HepG2 (cell line): ENCODE measurements at regions not wholly inside any gene's neighbourhood (a gene's known extent, or its start where the extent isn't known, plus 50 kb on each side); places are given as distances from the start of the nearest gene placed in this dataset.
"Not testable (repeated sequence)": the region's sequence is repeated elsewhere in the genome, so short reads cannot be mapped to it uniquely, and the experiment has no call there.

Experiments
- CTCF ChIP-seq: sonication (generic); formaldehyde crosslinking; IDR thresholded peaks from 2 replicates; pipeline ENCODE4 v1.5.0; 2020; ENCODE audit warnings: mild to moderate bottlenecking, missing genetic modification reagents, moderate library complexity
- HIVEP1 ChIP-seq: sonication (generic); formaldehyde crosslinking; IDR thresholded peaks from 2 replicates; pipeline ENCODE4 v1.4.0; 2020; ENCODE audit warnings: mild to moderate bottlenecking, missing genetic modification reagents
- MEF2D ChIP-seq: sonication (generic); formaldehyde crosslinking; IDR thresholded peaks from 2 replicates; pipeline ENCODE4 v1.5.1; 2020; ENCODE audit warnings: mild to moderate bottlenecking, missing genetic modification reagents
- MYC ChIP-seq: sonication (generic); formaldehyde crosslinking; IDR thresholded peaks from 2 replicates; pipeline ENCODE4 v1.9.0; 2021; ENCODE audit warnings: missing genetic modification reagents, borderline replicate concordance
- NAIF1 ChIP-seq: sonication (generic); formaldehyde crosslinking; IDR thresholded peaks from 2 replicates; pipeline ENCODE4 v1.5.0; 2020; ENCODE audit warnings: mild to moderate bottlenecking, missing genetic modification reagents, borderline replicate concordance
- NFAT5 ChIP-seq: sonication (generic); formaldehyde crosslinking; IDR thresholded peaks from 2 replicates; pipeline ENCODE4 v1.4.0; 2020; ENCODE audit warnings: missing genetic modification reagents
- PHF20 ChIP-seq: sonication (generic); formaldehyde crosslinking; IDR thresholded peaks from 2 replicates; pipeline ENCODE4 v1.5.0; 2020; ENCODE audit warnings: mild to moderate bottlenecking, missing genetic modification reagents
- SOX13 ChIP-seq, 3 experiments: fragments of 450-650 bp in 1 of 3; sonication (generic) in 1 of 3; formaldehyde crosslinking in 1 of 3; IDR thresholded peaks in 2 of 3; conservative IDR thresholded peaks in 1 of 3; 2 replicates each; pipeline versions ENCODE4 v1.5.0 to v1.6.1; 2016 to 2020; ENCODE audit warnings: antibody characterized with exemption in 1 of 3, mild to moderate bottlenecking in 1 of 3, missing compliant biosample characterization in 1 of 3, missing genetic modification reagents in 1 of 3, moderate library complexity in 1 of 3
- ZNF275 ChIP-seq: sonication (generic); formaldehyde crosslinking; IDR thresholded peaks from 2 replicates; pipeline ENCODE4 v1.8.0; 2022; ENCODE audit warnings: missing genetic modification reagents, mild to moderate bottlenecking, inconsistent platforms, borderline replicate concordance
- ZNF281 ChIP-seq: sonication (generic); formaldehyde crosslinking; IDR thresholded peaks from 2 replicates; pipeline ENCODE4 v1.4.0; 2020; ENCODE audit warnings: missing genetic modification reagents, borderline replicate concordance
- ZNF441 ChIP-seq: sonication (generic); formaldehyde crosslinking; IDR thresholded peaks from 2 replicates; pipeline ENCODE4 v1.7.0; 2021; ENCODE audit warnings: missing genetic modification reagents, borderline replicate concordance
- ZNF704 ChIP-seq: sonication (generic); formaldehyde crosslinking; IDR thresholded peaks from 2 replicates; pipeline ENCODE4 v1.8.1; 2023; ENCODE audit warnings: mild to moderate bottlenecking, inconsistent platforms, moderate library complexity, missing genetic modification reagents, borderline replicate concordance
- ZNF891 ChIP-seq: sonication (generic); formaldehyde crosslinking; IDR thresholded peaks from 2 replicates; pipeline ENCODE4 v1.5.0; 2020; ENCODE audit warnings: mild to moderate bottlenecking, missing genetic modification reagents

GRCh38 chr1:778451-779278, 92.2 kb upstream of the OR4F16 start (continued):
- peak; percentile 90 for TF ChIP-seq PHF20 (CRISPR knock-in tag)
- TF ChIP-seq SOX13 (IDR thresholded peaks at IDR 0.05) = not testable (repeated sequence)
- TF ChIP-seq SOX13 (CRISPR knock-in tag; conservative IDR thresholded peaks at IDR 0.05 in 1 of 2, IDR thresholded peaks at IDR 0.05 in 1 of 2) = peak in 1 of 2 experiments; percentile 29; a peak in 1 of 4 replicates
- TF ChIP-seq ZNF275 = 0 out of 2 replicates have a peak, but pooled peaks have one; percentile 23
- peak; percentile 86; the same call in 1 of the 2 replicates for TF ChIP-seq MYC (CRISPR knock-in tag)
- TF ChIP-seq NAIF1 (CRISPR knock-in tag) = 0 out of 2 replicates have a peak, but pooled peaks have one; percentile 41
- 0 out of 2 replicates have a peak, but pooled peaks have one; percentile 61 for TF ChIP-seq NFAT5
- TF ChIP-seq ZNF281 (CRISPR knock-in tag) = peak; percentile 48; the same call in 1 of the 2 replicates
- TF ChIP-seq ZNF891 (CRISPR knock-in tag) = 0 out of 2 replicates have a peak, but pooled peaks have one; percentile 27
- peak; percentile 46; the same call in 1 of the 2 replicates for TF ChIP-seq MEF2D (CRISPR knock-in tag)
- TF ChIP-seq HIVEP1 (CRISPR knock-in tag) = peak; percentile 55
- peak; percentile 66; the same call in 1 of the 2 replicates for TF ChIP-seq ZNF441
- 0 out of 2 replicates have a peak, but pooled peaks have one; percentile 56 for TF ChIP-seq ZNF704 (CRISPR knock-in tag)
- TF ChIP-seq CTCF (CRISPR knock-in tag) = peak; percentile 77
